ENCODE measurements at regions not wholly inside any gene's neighbourhood (a gene's known extent, or its start where the extent isn't known, plus 50 kb on each side); places are given as distances from the start of the nearest gene placed in this dataset.

- TF ChIP-seq CTCF (conservative IDR thresholded peaks at IDR 0.05; ENCODE audit: low read length) (no peak), EZH2phosphoT487 (IDR thresholded peaks at IDR 0.05; ENCODE audit: borderline replicate concordance, low read depth, low read length) (no peak)
Measured at GRCh38 chr1:209485751-209486150, 97.8 kb upstream of the CAMK1G start.
